ENCODE measurements at regions not wholly inside any gene's neighbourhood (a gene's known extent, or its start where the extent isn't known, plus 50 kb on each side); places are given as distances from the start of the nearest gene placed in this dataset.
"Not testable (repeated sequence)": the region's sequence is repeated elsewhere in the genome, so short reads cannot be mapped to it uniquely, and the experiment has no call there.

GRCh38 chr3:140859592-140860336 is 81.9 kb upstream of the SLC25A36 start:
- Mint-ChIP-seq H3K9me3 (peaks cover 12% of the 10 kb centered on the region), H3K27ac (no peak overlapping the region), H3K27me3 (ENCODE audit: low read depth, poor library complexity) (peaks cover 3% of the 10 kb centered on the region), H3K4me3 (no peak overlapping the region), H3K36me3 (ENCODE audit: low read depth) (no peaks in the 10 kb centered on the region), H3K4me1 (peaks cover 8% of the 10 kb centered on the region)
- DNase-seq = no peak
- TF ChIP-seq CTCF (IDR thresholded peaks at IDR 0.05) = no peak

GRCh38 chr3:140863580-140864009 is 78.0 kb upstream of the SLC25A36 start:
- TF ChIP-seq CTCF (IDR thresholded peaks at IDR 0.05) = peak; percentile 61
- H3K4me1 Mint-ChIP-seq = peaks cover 8% of the 10 kb centered on the region
- H3K9me3 Mint-ChIP-seq = peaks cover 29% of the 10 kb centered on the region
- H3K27me3 Mint-ChIP-seq (ENCODE audit: low read depth, poor library complexity) = peaks cover 10% of the 10 kb centered on the region
- peak; percentile 68 for DNase-seq
- no peak overlapping the region for H3K27ac Mint-ChIP-seq
- no peak overlapping the region for H3K4me3 Mint-ChIP-seq
- H3K36me3 Mint-ChIP-seq (ENCODE audit: low read depth) = no peaks in the 10 kb centered on the region

- Mint-ChIP-seq H3K27me3 (ENCODE audit: low read depth, poor library complexity) (peaks cover 15% of the 10 kb centered on the region), H3K27ac (no peak overlapping the region), H3K9me3 (peaks cover 27% of the 10 kb centered on the region)
Measured at GRCh38 chr3:140870351-140870750, 71.3 kb upstream of the SLC25A36 start.

GRCh38 chr3:140871022-140871421 is 70.6 kb upstream of the SLC25A36 start:
- H3K27me3 Mint-ChIP-seq (ENCODE audit: low read depth, poor library complexity) = peaks cover 11% of the 10 kb centered on the region
- H3K27ac Mint-ChIP-seq = no peak overlapping the region
- no peaks in the 10 kb centered on the region for H3K4me1 Mint-ChIP-seq
- no peak overlapping the region for H3K4me3 Mint-ChIP-seq
- DNase-seq = no peak
- TF ChIP-seq CTCF (IDR thresholded peaks at IDR 0.05) = no peak
- peaks cover 22% of the 10 kb centered on the region for H3K9me3 Mint-ChIP-seq
- H3K36me3 Mint-ChIP-seq (ENCODE audit: low read depth) = no peaks in the 10 kb centered on the region

More at GRCh38 chr3:140870351-140870750, 71.3 kb upstream of the SLC25A36 start:
- no peak for TF ChIP-seq CTCF (IDR thresholded peaks at IDR 0.05)
- Mint-ChIP-seq H3K4me1 (no peaks in the 10 kb centered on the region), H3K4me3 (no peak overlapping the region), H3K36me3 (ENCODE audit: low read depth) (no peaks in the 10 kb centered on the region)
- no peak for DNase-seq

GRCh38 chr3:140872165-140872564 is 69.5 kb upstream of the SLC25A36 start:
- H3K27ac Mint-ChIP-seq; H3K36me3 Mint-ChIP-seq (ENCODE audit: low read depth); DNase-seq; H3K4me1 Mint-ChIP-seq; H3K4me3 Mint-ChIP-seq: not testable (repeated sequence)
- Mint-ChIP-seq H3K9me3 (peaks cover 12% of the 10 kb centered on the region), H3K27me3 (ENCODE audit: low read depth, poor library complexity) (peaks cover 11% of the 10 kb centered on the region)

GRCh38 chr3:140883428-140884040 is 58.1 kb upstream of the SLC25A36 start:
- Mint-ChIP-seq H3K27me3 (ENCODE audit: low read depth, poor library complexity) (peaks cover 5% of the 10 kb centered on the region), H3K4me3 (no peak overlapping the region), H3K36me3 (ENCODE audit: low read depth) (peaks cover 3% of the 10 kb centered on the region), H3K27ac (no peak overlapping the region), H3K9me3 (peaks cover 40% of the 10 kb centered on the region), H3K4me1 (no peaks in the 10 kb centered on the region)
- TF ChIP-seq CTCF (IDR thresholded peaks at IDR 0.05) = no peak
- DNase-seq = no peak

- H3K27ac Mint-ChIP-seq; H3K27me3 Mint-ChIP-seq (ENCODE audit: low read depth, poor library complexity); H3K4me3 Mint-ChIP-seq; H3K36me3 Mint-ChIP-seq (ENCODE audit: low read depth); DNase-seq; H3K4me1 Mint-ChIP-seq: not testable (repeated sequence)
- peaks cover 35% of the 10 kb centered on the region for H3K9me3 Mint-ChIP-seq
Measured at GRCh38 chr3:140885697-140886096, 55.9 kb upstream of the SLC25A36 start.
